Lung (tissue), 11 donors: ENCODE measurements at regions not wholly inside any gene's neighbourhood (a gene's known extent, or its start where the extent isn't known, plus 50 kb on each side); places are given as distances from the start of the nearest gene placed in this dataset.

Source experiments
- ATAC-seq: fragments of 200-7000 bp; cut with Tn5 transposase; one replicate; pipeline ENCODE4 v1.9.1; 2020; ENCODE audit warnings: moderate number of reproducible peaks; ENCODE audit not compliant: insufficient read depth, low FRiP score
- DNase-seq, 3 donors: peaks; one replicate each; pipeline ENCODE4 v3.0.0-alpha.2; 2013 to 2017
- H3K27ac ChIP-seq, 2 donors: one replicate each; pipeline ENCODE4 v1.5.1; 2013; ENCODE audit warnings: mild to moderate bottlenecking in 2 of 2, moderate library complexity in 2 of 2, control low read depth in 1 of 2, inconsistent platforms in 1 of 2, low read depth in 1 of 2, low read length in 1 of 2
- H3K27me3 ChIP-seq, 3 donors: one replicate each; pipeline ENCODE4 v1.5.1; 2013; ENCODE audit warnings: low read length in 2 of 3; ENCODE audit not compliant: control insufficient read depth in 3 of 3, insufficient read depth in 3 of 3
- H3K36me3 ChIP-seq, 4 donors: one replicate each; pipeline ENCODE4 v1.5.1; 2013; ENCODE audit warnings: low read length in 4 of 4, mild to moderate bottlenecking in 1 of 4, moderate library complexity in 1 of 4; ENCODE audit not compliant: control insufficient read depth in 4 of 4, insufficient read depth in 4 of 4
- H3K4me1 ChIP-seq, 5 donors: one replicate each; pipeline ENCODE4 v1.5.1; 2013; ENCODE audit warnings: low read length in 5 of 5, mild to moderate bottlenecking in 2 of 5, moderate library complexity in 1 of 5; ENCODE audit not compliant: control insufficient read depth in 5 of 5, insufficient read depth in 5 of 5
- H3K4me3 ChIP-seq: one replicate; pipeline ENCODE4 v1.5.1; 2013; ENCODE audit warnings: mild to moderate bottlenecking, control low read depth, moderate library complexity
- H3K9ac ChIP-seq, 2 donors: one replicate each; pipeline ENCODE4 v1.5.1; 2013; ENCODE audit warnings: low read length in 2 of 2, control low read depth in 1 of 2; ENCODE audit not compliant: insufficient read depth in 1 of 2
- H3K9me3 ChIP-seq, 4 donors: one replicate each; pipeline ENCODE4 v1.5.1; 2013; ENCODE audit warnings: low read length in 3 of 4, mild to moderate bottlenecking in 1 of 4, moderate library complexity in 1 of 4; ENCODE audit not compliant: control insufficient read depth in 4 of 4, insufficient read depth in 3 of 4
- CTCF ChIP-seq: IDR thresholded peaks from 2 replicates; pipeline ENCODE4 v1.5.1; 2012; ENCODE audit warnings: mild to moderate bottlenecking; ENCODE audit errors: control extremely low read depth, extremely low read depth
- WGBS, 2 donors: extraction: QIAGEN DNeasy Blood & Tissue Kit; methylation state at CpG; one replicate each; pipeline ENCODE4 v1.1.7; 2013; 5-methylcytosine and 5-hydroxymethylcytosine counted together
- donor health status: control.
- donor health status: control.
- donor health status: Bipolar disorder and iron deficiency.
- donor health status: healthy.
- donor health status: DM: yes; HTN: yes; CAD: no.

DNA sequence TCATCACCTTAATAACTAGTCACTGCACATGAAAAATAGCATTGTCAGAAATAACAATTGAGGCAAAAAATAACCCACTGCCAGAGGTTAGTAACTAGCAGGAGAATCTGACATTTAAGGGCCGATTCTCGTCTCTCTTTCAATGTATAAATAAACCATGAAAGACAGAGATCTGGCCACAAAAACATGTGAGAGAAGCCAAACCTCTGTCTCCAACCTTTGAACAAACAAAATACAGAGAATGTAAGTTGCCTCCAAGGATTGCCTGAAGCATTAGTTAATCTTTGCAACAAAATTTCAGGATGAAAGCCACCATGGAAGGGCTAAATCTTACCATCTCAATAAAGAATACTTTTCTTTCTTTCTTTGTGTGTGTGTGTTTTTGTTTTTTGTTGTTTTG lies 257.4 kb upstream of the TMTC1 start:
- no peak for TF ChIP-seq CTCF
- H3K36me3 ChIP-seq: no peaks in the 10 kb centered on the region
- no peaks in the 10 kb centered on the region for H3K27me3 ChIP-seq
- 56 to 68% methylated on average over 2 of the region's 2 CpGs for WGBS, 2 donors
- H3K4me3 ChIP-seq: no peak overlapping the region
- no peak for DNase-seq
- no peak overlapping the region for H3K9ac ChIP-seq
- no peaks in the 10 kb centered on the region for H3K9me3 ChIP-seq
- no peak for ATAC-seq
- H3K4me1 ChIP-seq: no peaks in the 10 kb centered on the region
- H3K27ac ChIP-seq: no peak overlapping the region

DNA sequence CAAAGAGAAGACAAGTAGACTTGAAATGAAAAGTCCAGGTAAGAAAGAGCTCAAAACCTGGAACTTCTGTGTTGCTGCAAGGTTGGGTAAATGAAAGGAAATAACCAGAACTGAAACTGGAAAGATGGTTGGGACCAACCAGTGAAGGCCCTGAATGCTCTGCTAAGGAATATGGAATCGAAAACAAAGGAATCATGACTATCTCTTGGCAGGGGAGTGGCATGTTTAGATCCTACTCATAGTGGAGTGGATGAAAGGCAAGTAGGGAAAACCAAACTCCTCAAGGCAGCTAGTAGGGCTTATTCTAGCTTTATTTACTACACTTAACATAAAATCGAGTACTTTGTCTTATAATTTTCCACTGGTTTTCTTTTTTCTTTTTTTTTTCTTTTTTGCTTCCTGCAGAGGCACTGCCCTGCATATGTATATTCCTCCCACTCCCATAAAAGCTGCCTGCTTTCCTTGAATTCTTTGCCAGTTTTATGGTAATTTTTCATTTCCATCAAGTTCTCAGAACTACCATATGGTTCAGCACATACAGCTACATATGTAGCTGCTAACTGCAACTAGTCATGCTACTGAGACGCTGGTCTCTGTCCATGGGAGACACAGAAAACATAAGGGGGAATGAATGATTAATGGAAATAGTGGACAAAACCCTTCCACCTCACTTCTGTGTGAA lies 247.1 kb upstream of the TMTC1 start:
- no peak for ATAC-seq
- TF ChIP-seq CTCF: no peak
- WGBS, 2 donors: 74 to 81% methylated on average over 3 of the region's 3 CpGs

DNA sequence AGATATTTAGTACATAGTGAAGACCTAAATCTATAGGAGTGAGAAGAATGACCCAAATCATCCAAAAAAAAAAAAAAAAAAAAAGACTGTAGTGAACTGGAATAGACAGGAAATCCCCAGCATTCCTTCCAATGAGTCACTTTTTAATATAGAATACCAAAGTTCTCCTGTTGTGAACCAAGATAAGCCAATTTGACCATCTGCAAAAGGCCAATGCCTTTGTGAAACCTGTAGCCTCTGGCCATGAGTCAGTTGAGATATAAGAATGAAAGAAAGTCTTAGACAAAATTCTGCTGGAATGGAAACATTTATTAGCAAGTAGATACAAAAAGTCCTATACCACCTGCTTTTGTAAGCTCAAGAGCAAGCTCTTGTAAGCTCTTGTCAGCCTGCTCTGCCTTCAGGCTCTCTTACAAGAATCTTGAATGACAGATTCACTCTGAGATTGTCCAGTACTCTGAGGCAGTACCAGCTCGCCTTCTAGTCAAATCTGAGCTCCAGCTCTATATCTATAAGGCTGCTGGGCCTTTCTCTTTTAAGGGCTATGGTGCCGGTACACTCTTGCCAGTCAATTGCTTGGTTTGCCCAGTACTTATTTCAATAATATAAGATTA lies 243.0 kb upstream of the TMTC1 start:
- ATAC-seq: no peak
- H3K27ac ChIP-seq: no peak overlapping the region
- peaks cover 0 to 7% (median 0%) of the 10 kb centered on the region in 5 donors for H3K4me1 ChIP-seq
- no peak overlapping the region for H3K4me3 ChIP-seq
- H3K27me3 ChIP-seq: no peaks in the 10 kb centered on the region
- H3K9me3 ChIP-seq: no peaks in the 10 kb centered on the region
- no peak overlapping the region for H3K9ac ChIP-seq
- no peak for TF ChIP-seq CTCF
- WGBS, 2 donors: 80 to 84% methylated on average over 2 of the region's 2 CpGs
- no peak for DNase-seq
- H3K36me3 ChIP-seq: no peaks in the 10 kb centered on the region

More for the DNA sequence above, 247.1 kb upstream of the TMTC1 start:
- DNase-seq: no peak
- Histone ChIP-seq H3K9me3 (no peaks in the 10 kb centered on the region), H3K4me1 (no peaks in the 10 kb centered on the region), H3K9ac (no peak overlapping the region), H3K27me3 (no peaks in the 10 kb centered on the region), H3K36me3 (no peaks in the 10 kb centered on the region), H3K27ac (no peak overlapping the region), H3K4me3 (no peak overlapping the region)
